Adipocyte (in vitro differentiated cells): ENCODE measurements at regions not wholly inside any gene's neighbourhood (a gene's known extent, or its start where the extent isn't known, plus 50 kb on each side); places are given as distances from the start of the nearest gene placed in this dataset.

Experiments
- DNase-seq: peaks from one replicate; pipeline ENCODE4 v3.0.0-alpha.2; 2015; ENCODE audit warnings: low read depth
- H3K27me3 ChIP-seq: replicated peaks from 2 replicates; pipeline ENCODE4 v1.7.0; 2013; ENCODE audit warnings: mild to moderate bottlenecking, low read length, moderate library complexity; ENCODE audit not compliant: control insufficient read depth, insufficient read depth
- H3K36me3 ChIP-seq: 2 replicates; pipeline ENCODE4 v1.7.0; 2013; ENCODE audit warnings: low read length, mild to moderate bottlenecking, moderate library complexity; ENCODE audit not compliant: control insufficient read depth, insufficient read depth, severe bottlenecking
- H3K4me1 ChIP-seq: 2 replicates; pipeline ENCODE4 v1.7.0; 2013; ENCODE audit warnings: mild to moderate bottlenecking, low read length, moderate library complexity; ENCODE audit not compliant: control insufficient read depth, insufficient read depth
- H3K4me3 ChIP-seq: 2 replicates; pipeline ENCODE4 v1.7.0; 2013; ENCODE audit warnings: mild to moderate bottlenecking, low read length, moderate library complexity
- H3K9ac ChIP-seq: 2 replicates; pipeline ENCODE4 v1.7.0; 2013; ENCODE audit warnings: mild to moderate bottlenecking, low read length, moderate library complexity
- H3K9me3 ChIP-seq: 2 replicates; pipeline ENCODE4 v1.7.0; 2013; ENCODE audit warnings: mild to moderate bottlenecking, low read length, moderate library complexity; ENCODE audit not compliant: control insufficient read depth

- Histone ChIP-seq H3K4me1 (no peaks in the 10 kb centered on the region), H3K9ac (no peak overlapping the region), H3K27me3 (peaks cover 10% of the 10 kb centered on the region), H3K9me3 (no peaks in the 10 kb centered on the region), H3K4me3 (no peak overlapping the region), H3K36me3 (no peaks in the 10 kb centered on the region)
- no peak for DNase-seq
Observed at GRCh38 chr2:8623958-8624591, 57.8 kb upstream of the ID2 start.

GRCh38 chr2:8624855-8625398 lies 56.9 kb upstream of the ID2 start:
- Histone ChIP-seq H3K27me3 (peaks cover 7% of the 10 kb centered on the region), H3K36me3 (no peaks in the 10 kb centered on the region), H3K4me1 (no peaks in the 10 kb centered on the region), H3K9ac (no peak overlapping the region), H3K4me3 (no peak overlapping the region), H3K9me3 (no peaks in the 10 kb centered on the region)
- no peak for DNase-seq

- H3K4me1 ChIP-seq = no peaks in the 10 kb centered on the region
- DNase-seq = no peak
Observed at GRCh38 chr2:8625399-8626300, 56.2 kb upstream of the ID2 start.

GRCh38 chr2:8626572-8626971 lies 55.3 kb upstream of the ID2 start:
- Histone ChIP-seq H3K27me3 (peaks cover 4% of the 10 kb centered on the region), H3K9me3 (no peaks in the 10 kb centered on the region), H3K4me3 (no peak overlapping the region), H3K9ac (no peak overlapping the region), H3K36me3 (no peaks in the 10 kb centered on the region), H3K4me1 (no peaks in the 10 kb centered on the region)
- DNase-seq = no peak

More at GRCh38 chr2:8625399-8626300, 56.2 kb upstream of the ID2 start:
- Histone ChIP-seq H3K4me3 (no peak overlapping the region), H3K9me3 (no peaks in the 10 kb centered on the region), H3K27me3 (peaks cover 4% of the 10 kb centered on the region), H3K9ac (no peak overlapping the region), H3K36me3 (no peaks in the 10 kb centered on the region)

- no peaks in the 10 kb centered on the region for H3K4me1 ChIP-seq
- peaks cover 4% of the 10 kb centered on the region for H3K27me3 ChIP-seq
- H3K36me3 ChIP-seq = no peaks in the 10 kb centered on the region
- H3K9me3 ChIP-seq = no peaks in the 10 kb centered on the region
- no peak for DNase-seq
- H3K4me3 ChIP-seq = no peak overlapping the region
- H3K9ac ChIP-seq = no peak overlapping the region
Observed at GRCh38 chr2:8627019-8627691, 54.7 kb upstream of the ID2 start.

GRCh38 chr2:8627692-8628085 lies 54.2 kb upstream of the ID2 start:
- Histone ChIP-seq H3K4me3 (no peak overlapping the region), H3K27me3 (peaks cover 4% of the 10 kb centered on the region), H3K36me3 (no peaks in the 10 kb centered on the region), H3K9ac (no peak overlapping the region), H3K9me3 (no peaks in the 10 kb centered on the region), H3K4me1 (no peaks in the 10 kb centered on the region)
- no peak for DNase-seq

- H3K4me3 ChIP-seq = no peak overlapping the region
- no peaks in the 10 kb centered on the region for H3K9me3 ChIP-seq
- H3K9ac ChIP-seq = no peak overlapping the region
- no peaks in the 10 kb centered on the region for H3K36me3 ChIP-seq
- peaks cover 4% of the 10 kb centered on the region for H3K27me3 ChIP-seq
- DNase-seq = no peak
- no peaks in the 10 kb centered on the region for H3K4me1 ChIP-seq
Observed at GRCh38 chr2:8628179-8628865, 53.5 kb upstream of the ID2 start.

- Histone ChIP-seq H3K27me3 (peaks cover 7% of the 10 kb centered on the region), H3K4me1 (no peaks in the 10 kb centered on the region), H3K9me3 (no peaks in the 10 kb centered on the region), H3K36me3 (no peaks in the 10 kb centered on the region), H3K9ac (no peak overlapping the region), H3K4me3 (no peak overlapping the region)
- no peak for DNase-seq
Observed at GRCh38 chr2:8628866-8629209, 53.0 kb upstream of the ID2 start.

GRCh38 chr2:8629402-8629801 lies 52.5 kb upstream of the ID2 start:
- no peaks in the 10 kb centered on the region for H3K9me3 ChIP-seq
- H3K36me3 ChIP-seq = no peaks in the 10 kb centered on the region
- DNase-seq = no peak
- H3K27me3 ChIP-seq = peaks cover 8% of the 10 kb centered on the region
- no peak overlapping the region for H3K9ac ChIP-seq
- no peaks in the 10 kb centered on the region for H3K4me1 ChIP-seq
- no peak overlapping the region for H3K4me3 ChIP-seq

- H3K4me1 ChIP-seq = no peaks in the 10 kb centered on the region
- no peak for DNase-seq
- H3K36me3 ChIP-seq = no peaks in the 10 kb centered on the region
- no peaks in the 10 kb centered on the region for H3K9me3 ChIP-seq
- H3K27me3 ChIP-seq = peaks cover 8% of the 10 kb centered on the region
- no peak overlapping the region for H3K9ac ChIP-seq
- no peak overlapping the region for H3K4me3 ChIP-seq
Observed at GRCh38 chr2:8630676-8631464, 51.0 kb upstream of the ID2 start.
